H1 (cell line): ENCODE measurements at regions not wholly inside any gene's neighbourhood (a gene's known extent, or its start where the extent isn't known, plus 50 kb on each side); places are given as distances from the start of the nearest gene placed in this dataset.

Experiments
- BACH1 ChIP-seq: IDR thresholded peaks from 2 replicates; pipeline ENCODE4 v1.6.1; 2012; ENCODE audit warnings: low read length, improper control_type of control experiment
- CHD1 ChIP-seq: IDR thresholded peaks from 2 replicates; pipeline ENCODE4 v1.6.1; 2012; ENCODE audit warnings: low read depth, low read length, improper control_type of control experiment
- CHD2 ChIP-seq: IDR thresholded peaks from 2 replicates; pipeline ENCODE4 v1.6.1; 2012; ENCODE audit warnings: low read length, improper control_type of control experiment
- EZH2 ChIP-seq: fragments of 200-600 bp; sonication (generic); IDR thresholded peaks from 2 replicates; pipeline ENCODE4 v1.7.1; 2012; ENCODE audit warnings: low read depth, mild to moderate bottlenecking, moderate library complexity, low read length, inconsistent platforms; ENCODE audit not compliant: severe bottlenecking
- HDAC2 ChIP-seq, 2 experiments: fragments of 300-600 bp in 1 of 2; sonication (generic) in 1 of 2; IDR thresholded peaks; 2 replicates each; pipeline ENCODE4 v1.6.1; 2011 to 2012; ENCODE audit warnings: low read depth in 2 of 2, low read length in 2 of 2, mild to moderate bottlenecking in 2 of 2, moderate library complexity in 2 of 2, borderline replicate concordance in 1 of 2, inconsistent platforms in 1 of 2
- POLR2A ChIP-seq, 2 experiments: IDR thresholded peaks; 1 replicate in 1 of 2; 2 replicates in 1 of 2; pipeline ENCODE4 v1.6.1; 2011; ENCODE audit warnings: low read depth in 2 of 2, low read length in 2 of 2, mild to moderate bottlenecking in 2 of 2; ENCODE audit errors: control extremely low read depth in 1 of 2
- POLR2AphosphoS5 ChIP-seq: IDR thresholded peaks from 2 replicates; pipeline ENCODE4 v1.6.1; 2011; ENCODE audit warnings: low read depth, low read length
- RAD21 ChIP-seq, 2 experiments: IDR thresholded peaks in 1 of 2; conservative IDR thresholded peaks in 1 of 2; 2 replicates each; pipeline ENCODE4 v1.6.1; 2011; ENCODE audit warnings: low read depth in 2 of 2, low read length in 2 of 2, improper control_type of control experiment in 1 of 2, inconsistent platforms in 1 of 2, mild to moderate bottlenecking in 1 of 2, moderate library complexity in 1 of 2
- RFX5 ChIP-seq: IDR thresholded peaks from 2 replicates; pipeline ENCODE4 v1.6.1; 2011; ENCODE audit warnings: low read depth, low read length, improper control_type of control experiment, borderline replicate concordance
- TAF1 ChIP-seq: IDR thresholded peaks from 2 replicates; pipeline ENCODE4 v1.6.1; 2011; ENCODE audit warnings: mild to moderate bottlenecking, low read depth, low read length
- TEAD4 ChIP-seq: IDR thresholded peaks from 2 replicates; pipeline ENCODE4 v1.6.1; 2012; ENCODE audit warnings: low read depth, low read length, inconsistent platforms, mixed read lengths
- YY1 ChIP-seq: IDR thresholded peaks from 2 replicates; pipeline ENCODE4 v1.6.1; 2011; ENCODE audit warnings: low read depth, mild to moderate bottlenecking, low read length
- TF ChIP-seq, protein P1 (sequence below), 3 experiments: IDR thresholded peaks; 1 replicate in 2 of 3; 2 replicates in 1 of 3; pipeline versions ENCODE4 v1.5.1 to v1.6.1; 2011; ENCODE audit warnings: low read length in 3 of 3, mild to moderate bottlenecking in 3 of 3, inconsistent platforms in 2 of 3, low read depth in 1 of 3, moderate library complexity in 1 of 3; ENCODE audit not compliant: insufficient read depth in 1 of 3; ENCODE audit errors: control extremely low read depth in 1 of 3
- TF ChIP-seq, protein P2 (sequence below): IDR thresholded peaks from 2 replicates; pipeline ENCODE4 v1.6.1; 2012; ENCODE audit warnings: inconsistent platforms

DNA sequence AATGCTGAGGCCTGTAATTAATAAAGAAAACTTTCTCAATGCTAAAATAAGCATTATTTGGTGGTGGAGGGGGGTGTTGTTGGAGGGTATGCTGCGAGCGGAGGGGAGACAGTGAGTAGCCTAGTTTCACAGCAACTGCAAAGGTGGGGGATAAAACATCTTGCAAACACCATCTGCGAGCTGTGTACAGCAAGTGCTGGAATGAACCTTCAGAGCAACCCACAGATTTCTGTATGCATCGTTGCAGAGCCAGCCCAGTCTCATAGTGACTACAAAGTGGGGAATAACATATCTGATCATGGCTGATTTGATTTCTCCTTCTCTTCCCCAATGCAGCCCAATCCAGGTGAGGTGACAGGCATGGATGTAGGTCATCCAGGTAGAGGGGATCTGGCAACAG lies 80.7 kb upstream of the COG2 start:
- TF ChIP-seq, protein P1, sequence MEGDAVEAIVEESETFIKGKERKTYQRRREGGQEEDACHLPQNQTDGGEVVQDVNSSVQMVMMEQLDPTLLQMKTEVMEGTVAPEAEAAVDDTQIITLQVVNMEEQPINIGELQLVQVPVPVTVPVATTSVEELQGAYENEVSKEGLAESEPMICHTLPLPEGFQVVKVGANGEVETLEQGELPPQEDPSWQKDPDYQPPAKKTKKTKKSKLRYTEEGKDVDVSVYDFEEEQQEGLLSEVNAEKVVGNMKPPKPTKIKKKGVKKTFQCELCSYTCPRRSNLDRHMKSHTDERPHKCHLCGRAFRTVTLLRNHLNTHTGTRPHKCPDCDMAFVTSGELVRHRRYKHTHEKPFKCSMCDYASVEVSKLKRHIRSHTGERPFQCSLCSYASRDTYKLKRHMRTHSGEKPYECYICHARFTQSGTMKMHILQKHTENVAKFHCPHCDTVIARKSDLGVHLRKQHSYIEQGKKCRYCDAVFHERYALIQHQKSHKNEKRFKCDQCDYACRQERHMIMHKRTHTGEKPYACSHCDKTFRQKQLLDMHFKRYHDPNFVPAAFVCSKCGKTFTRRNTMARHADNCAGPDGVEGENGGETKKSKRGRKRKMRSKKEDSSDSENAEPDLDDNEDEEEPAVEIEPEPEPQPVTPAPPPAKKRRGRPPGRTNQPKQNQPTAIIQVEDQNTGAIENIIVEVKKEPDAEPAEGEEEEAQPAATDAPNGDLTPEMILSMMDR (IDR thresholded peaks at IDR 0.05; ENCODE audit: control extremely low read depth in 1 of 3, insufficient read depth in 1 of 3, low read depth in 1 of 3, low read length in 3 of 3) = no peak
- TF ChIP-seq CHD1 = no peak
- no peak for TF ChIP-seq POLR2AphosphoS5
- TF ChIP-seq, protein P2, sequence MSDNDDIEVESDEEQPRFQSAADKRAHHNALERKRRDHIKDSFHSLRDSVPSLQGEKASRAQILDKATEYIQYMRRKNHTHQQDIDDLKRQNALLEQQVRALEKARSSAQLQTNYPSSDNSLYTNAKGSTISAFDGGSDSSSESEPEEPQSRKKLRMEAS = no peak
- no peak for TF ChIP-seq TEAD4
- TF ChIP-seq YY1 = no peak
- TF ChIP-seq TAF1 = no peak
- TF ChIP-seq EZH2 = no peak
- TF ChIP-seq HDAC2 (IDR thresholded peaks at IDR 0.05; ENCODE audit: borderline replicate concordance in 1 of 2, low read depth in 2 of 2, low read length in 2 of 2) = no peak
- TF ChIP-seq BACH1 = no peak
- TF ChIP-seq RFX5 = no peak
- TF ChIP-seq POLR2A (IDR thresholded peaks at IDR 0.05; ENCODE audit: control extremely low read depth in 1 of 2, low read depth in 2 of 2, low read length in 2 of 2) = no peak
- TF ChIP-seq RAD21 (IDR thresholded peaks at IDR 0.05 in 1 of 2, conservative IDR thresholded peaks at IDR 0.05 in 1 of 2; ENCODE audit: low read depth in 2 of 2, low read length in 2 of 2) = no peak
- no peak for TF ChIP-seq CHD2
